GM12878 (cell line): ENCODE measurements at regions not wholly inside any gene's neighbourhood (a gene's known extent, or its start where the extent isn't known, plus 50 kb on each side); places are given as distances from the start of the nearest gene placed in this dataset.

Experiments used
- ATAC-seq: fragments of 200-7000 bp; cut with Tn5 transposase; 3 replicates; pipeline ENCODE4 v1.9.1; 2020; ENCODE audit warnings: mild to moderate bottlenecking, moderate library complexity
- BruUV-seq: library from RNA; stranded (reverse); fragments of 400-500 nt; replicated peaks from 2 replicates; lab custom pipeline; 2021; lab: Mats Ljungman, UMichigan
- CTCF ChIA-PET: fragments of 300-600 bp; sonication (Branson Sonifier 250); formaldehyde crosslinking; extraction: SDS; loops from one replicate; lab custom pipeline; 2021; ENCODE audit warnings: inconsistent platforms; lab: Yijun Ruan, JAX
- POLR2A ChIA-PET: fragments of 350-600 bp; formaldehyde crosslinking; extraction: SDS; loops from one replicate; lab custom pipeline; 2021; ENCODE audit warnings: inconsistent platforms; lab: Charles Lee
- RAD21 ChIA-PET: fragments of 300-600 bp; sonication (Branson Sonifier 250); formaldehyde crosslinking; loops from one replicate; lab custom pipeline; 2023; ENCODE audit warnings: antibody characterized with exemption; ENCODE audit not compliant: unreplicated experiment; lab: Charles Lee
- SMC1A ChIA-PET: fragments of 300-600 bp; sonication (Branson Sonifier 250); formaldehyde crosslinking; loops from one replicate; lab custom pipeline; 2023; ENCODE audit not compliant: unreplicated experiment, uncharacterized antibody; lab: Charles Lee
- DNase-seq: peaks from one replicate; pipeline ENCODE4 v3.0.0-alpha.2; 2011; ENCODE audit warnings: low read depth, low spot score
- FAIRE-seq: peaks from 3 replicates; lab custom pipeline; 2011; peaks lifted over from hg19 to GRCh38; lab: Jason Lieb, UNC
- H2AFZ ChIP-seq: 2 replicates; pipeline ENCODE4 v1.6.0; 2011; ENCODE audit warnings: low read depth, low read length, control low read depth; ENCODE audit not compliant: control insufficient read depth
- H3K27ac ChIP-seq: 2 replicates; pipeline ENCODE4 v1.5.1; 2011; ENCODE audit warnings: control low read depth; ENCODE audit not compliant: control insufficient read depth, insufficient read depth
- H3K27me3 ChIP-seq, 2 experiments: replicated peaks in 1 of 2; 2 replicates each; pipeline versions ENCODE4 v1.6.0 to v1.6.1; 2011; ENCODE audit warnings: low read length in 1 of 2; ENCODE audit not compliant: control insufficient read depth in 2 of 2, insufficient read depth in 2 of 2
- H3K36me3 ChIP-seq, 2 experiments: 2 replicates each; pipeline ENCODE4 v1.5.1; 2011; ENCODE audit warnings: low read length in 1 of 2; ENCODE audit not compliant: control insufficient read depth in 2 of 2, insufficient read depth in 2 of 2
- H3K4me1 ChIP-seq: 2 replicates; pipeline ENCODE4 v1.6.1; 2011; ENCODE audit warnings: mild to moderate bottlenecking, low read length, moderate library complexity, mixed read lengths; ENCODE audit not compliant: control insufficient read depth, insufficient read depth
- H3K4me2 ChIP-seq: 2 replicates; pipeline ENCODE4 v1.6.0; 2011; ENCODE audit warnings: control low read depth; ENCODE audit not compliant: control insufficient read depth, insufficient read depth
- H3K4me3 ChIP-seq: fragments of 200-600 bp; sonication (generic); 2 replicates; pipeline ENCODE4 v1.5.1; 2016
- H3K79me2 ChIP-seq: 2 replicates; pipeline ENCODE4 v1.6.0; 2011; ENCODE audit warnings: low read length; ENCODE audit not compliant: control insufficient read depth, insufficient read depth
- H3K9ac ChIP-seq: 2 replicates; pipeline ENCODE4 v1.8.0; 2011; ENCODE audit warnings: low read length, control low read depth, mixed read lengths; ENCODE audit not compliant: control insufficient read depth, insufficient read depth
- H3K9me3 ChIP-seq: replicated peaks from 3 replicates; pipeline ENCODE4 v1.5.1; 2011; ENCODE audit warnings: mild to moderate bottlenecking, low read length; ENCODE audit not compliant: control insufficient read depth, insufficient read depth
- H4K20me1 ChIP-seq: 2 replicates; pipeline ENCODE4 v1.6.0; 2011; ENCODE audit not compliant: control insufficient read depth, insufficient read depth
- ASH2L ChIP-seq: fragments of 300-600, 200-600 bp; sonication (generic); IDR thresholded peaks from 2 replicates; pipeline ENCODE4 v1.6.1; 2017; ENCODE audit warnings: low read depth, mild to moderate bottlenecking, borderline replicate concordance
- BACH1 ChIP-seq: fragments of 450-650 bp; IDR thresholded peaks from 2 replicates; pipeline ENCODE4 v1.6.1; 2017; ENCODE audit warnings: mild to moderate bottlenecking, borderline replicate concordance
- BMI1 ChIP-seq: fragments of 450-650 bp; IDR thresholded peaks from 2 replicates; pipeline ENCODE4 v1.6.1; 2016; ENCODE audit warnings: mild to moderate bottlenecking, moderate library complexity, borderline replicate concordance
- CREB1 ChIP-seq: IDR thresholded peaks from 2 replicates; pipeline ENCODE4 v1.6.1; 2012; ENCODE audit warnings: low read depth, mild to moderate bottlenecking, inconsistent platforms
- HDGF ChIP-seq: fragments of 450-650 bp; IDR thresholded peaks from 2 replicates; pipeline ENCODE4 v1.6.1; 2016; ENCODE audit warnings: antibody characterized with exemption
- MTA3 ChIP-seq: IDR thresholded peaks from 2 replicates; pipeline ENCODE4 v1.6.1; 2012; ENCODE audit warnings: low read length, inconsistent platforms, borderline replicate concordance
- MXI1 ChIP-seq: fragments of 150-350 bp; IDR thresholded peaks from 2 replicates; pipeline ENCODE4 v1.6.1; 2011; ENCODE audit warnings: low read depth, mild to moderate bottlenecking, inconsistent platforms, low read length, improper control_type of control experiment
- NFYA ChIP-seq: IDR thresholded peaks from 2 replicates; pipeline ENCODE4 v1.6.1; 2011; ENCODE audit warnings: low read depth, mild to moderate bottlenecking, low read length, improper control_type of control experiment, borderline replicate concordance
- POLR2AphosphoS2 ChIP-seq: IDR thresholded peaks from 2 replicates; pipeline ENCODE4 v1.6.1; 2011; ENCODE audit warnings: low read depth, mild to moderate bottlenecking, low read length, improper control_type of control experiment, moderate library complexity
- RB1 ChIP-seq: fragments of 450-650 bp; formaldehyde crosslinking; IDR thresholded peaks from 2 replicates; pipeline ENCODE4 v1.6.1; 2017; ENCODE audit warnings: mild to moderate bottlenecking, borderline replicate concordance
- SKIL ChIP-seq: fragments of 450-650 bp; IDR thresholded peaks from 2 replicates; pipeline ENCODE4 v1.6.1; 2017; ENCODE audit warnings: mild to moderate bottlenecking, low read depth, inconsistent platforms; ENCODE audit not compliant: poor library complexity, severe bottlenecking
- SMAD5 ChIP-seq: IDR thresholded peaks from 2 replicates; pipeline ENCODE4 v1.6.1; 2016; ENCODE audit warnings: antibody characterized with exemption, low read depth
- TARDBP ChIP-seq: IDR thresholded peaks from 2 replicates; pipeline ENCODE4 v1.6.1; 2016; ENCODE audit warnings: borderline replicate concordance
- YY1 ChIP-seq: IDR thresholded peaks from 2 replicates; pipeline ENCODE4 v1.6.1; 2011; ENCODE audit warnings: low read depth, mild to moderate bottlenecking, low read length
- ZNF217 ChIP-seq: fragments of 450-650 bp; IDR thresholded peaks from 2 replicates; pipeline ENCODE4 v1.6.1; 2017; ENCODE audit warnings: antibody characterized with exemption, mild to moderate bottlenecking
- WGBS: methylation state at CpG from one replicate; pipeline ENCODE4 v1.1.6; 2016; ENCODE audit warnings: low lambda C conversion rate; ENCODE audit not compliant: insufficient replicate concordance, insufficient coverage; ENCODE audit errors: missing lambda C conversion rate; 5-methylcytosine and 5-hydroxymethylcytosine counted together
- in situ Hi-C: fragments of 300-500 bp; cut with MboI; formaldehyde crosslinking; loops from 9 replicates; pipeline ENCODE4 v1.14.3; 2018; ENCODE audit warnings: mixed read lengths
- intact Hi-C: fragments of 100-400 bp; cut with micrococcal nuclease; formaldehyde crosslinking; loops from one replicate; pipeline ENCODE4 v1.14.2; 2022; ENCODE audit not compliant: unreplicated experiment
- TF ChIP-seq, protein P1 (sequence below): IDR thresholded peaks from 2 replicates; pipeline ENCODE4 v1.6.1; 2012; ENCODE audit warnings: low read depth, low read length, improper control_type of control experiment
- TF ChIP-seq, protein P2 (sequence below): fragments of 450-650 bp; IDR thresholded peaks from 2 replicates; pipeline ENCODE4 v1.6.1; 2016; ENCODE audit warnings: mild to moderate bottlenecking, moderate library complexity, borderline replicate concordance
- TF ChIP-seq, protein P3 (sequence below): fragments of 450-650 bp; conservative IDR thresholded peaks from 2 replicates; pipeline ENCODE4 v1.6.1; 2017; ENCODE audit warnings: mild to moderate bottlenecking, moderate library complexity

DNA sequence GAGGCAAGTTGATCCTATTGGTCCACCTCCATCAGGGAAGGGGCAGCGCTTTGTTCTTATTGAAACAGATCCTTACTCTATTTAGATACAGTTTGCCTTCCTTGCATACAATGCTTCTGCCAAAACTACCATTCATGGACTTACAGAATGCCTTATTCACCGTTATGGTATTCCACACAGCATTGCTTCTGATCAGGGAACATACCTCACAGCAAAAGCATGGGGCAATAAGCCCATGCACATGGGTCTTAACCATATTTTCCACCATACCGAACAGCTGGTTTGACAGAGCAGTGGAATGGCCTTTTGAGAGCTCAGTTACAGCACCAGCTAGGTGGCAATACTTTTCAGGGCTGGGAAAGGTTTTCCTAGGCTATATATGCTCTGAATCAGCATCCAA, 544.8 kb upstream of the ADGRL4 start:
- Histone ChIP-seq H3K9me3 (no peaks in the 10 kb centered on the region), H3K9ac (no peak overlapping the region)
- in situ Hi-C loops, result no loop called here
- no TSS peak for BruUV-seq
- no peak for TF ChIP-seq CREB1
- TF ChIP-seq SMAD5, result no peak
- no peak for TF ChIP-seq TARDBP
- TF ChIP-seq, protein P1, sequence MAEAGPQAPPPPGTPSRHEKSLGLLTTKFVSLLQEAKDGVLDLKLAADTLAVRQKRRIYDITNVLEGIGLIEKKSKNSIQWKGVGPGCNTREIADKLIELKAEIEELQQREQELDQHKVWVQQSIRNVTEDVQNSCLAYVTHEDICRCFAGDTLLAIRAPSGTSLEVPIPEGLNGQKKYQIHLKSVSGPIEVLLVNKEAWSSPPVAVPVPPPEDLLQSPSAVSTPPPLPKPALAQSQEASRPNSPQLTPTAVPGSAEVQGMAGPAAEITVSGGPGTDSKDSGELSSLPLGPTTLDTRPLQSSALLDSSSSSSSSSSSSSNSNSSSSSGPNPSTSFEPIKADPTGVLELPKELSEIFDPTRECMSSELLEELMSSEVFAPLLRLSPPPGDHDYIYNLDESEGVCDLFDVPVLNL, result no peak
- no peak for TF ChIP-seq NFYA
- no peak for TF ChIP-seq YY1
- no peak for TF ChIP-seq BMI1
- TF ChIP-seq, protein P2, sequence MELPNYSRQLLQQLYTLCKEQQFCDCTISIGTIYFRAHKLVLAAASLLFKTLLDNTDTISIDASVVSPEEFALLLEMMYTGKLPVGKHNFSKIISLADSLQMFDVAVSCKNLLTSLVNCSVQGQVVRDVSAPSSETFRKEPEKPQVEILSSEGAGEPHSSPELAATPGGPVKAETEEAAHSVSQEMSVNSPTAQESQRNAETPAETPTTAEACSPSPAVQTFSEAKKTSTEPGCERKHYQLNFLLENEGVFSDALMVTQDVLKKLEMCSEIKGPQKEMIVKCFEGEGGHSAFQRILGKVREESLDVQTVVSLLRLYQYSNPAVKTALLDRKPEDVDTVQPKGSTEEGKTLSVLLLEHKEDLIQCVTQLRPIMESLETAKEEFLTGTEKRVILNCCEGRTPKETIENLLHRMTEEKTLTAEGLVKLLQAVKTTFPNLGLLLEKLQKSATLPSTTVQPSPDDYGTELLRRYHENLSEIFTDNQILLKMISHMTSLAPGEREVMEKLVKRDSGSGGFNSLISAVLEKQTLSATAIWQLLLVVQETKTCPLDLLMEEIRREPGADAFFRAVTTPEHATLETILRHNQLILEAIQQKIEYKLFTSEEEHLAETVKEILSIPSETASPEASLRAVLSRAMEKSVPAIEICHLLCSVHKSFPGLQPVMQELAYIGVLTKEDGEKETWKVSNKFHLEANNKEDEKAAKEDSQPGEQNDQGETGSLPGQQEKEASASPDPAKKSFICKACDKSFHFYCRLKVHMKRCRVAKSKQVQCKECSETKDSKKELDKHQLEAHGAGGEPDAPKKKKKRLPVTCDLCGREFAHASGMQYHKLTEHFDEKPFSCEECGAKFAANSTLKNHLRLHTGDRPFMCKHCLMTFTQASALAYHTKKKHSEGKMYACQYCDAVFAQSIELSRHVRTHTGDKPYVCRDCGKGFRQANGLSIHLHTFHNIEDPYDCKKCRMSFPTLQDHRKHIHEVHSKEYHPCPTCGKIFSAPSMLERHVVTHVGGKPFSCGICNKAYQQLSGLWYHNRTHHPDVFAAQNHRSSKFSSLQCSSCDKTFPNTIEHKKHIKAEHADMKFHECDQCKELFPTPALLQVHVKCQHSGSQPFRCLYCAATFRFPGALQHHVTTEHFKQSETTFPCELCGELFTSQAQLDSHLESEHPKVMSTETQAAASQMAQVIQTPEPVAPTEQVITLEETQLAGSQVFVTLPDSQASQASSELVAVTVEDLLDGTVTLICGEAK, result no peak
- TF ChIP-seq, protein P3, sequence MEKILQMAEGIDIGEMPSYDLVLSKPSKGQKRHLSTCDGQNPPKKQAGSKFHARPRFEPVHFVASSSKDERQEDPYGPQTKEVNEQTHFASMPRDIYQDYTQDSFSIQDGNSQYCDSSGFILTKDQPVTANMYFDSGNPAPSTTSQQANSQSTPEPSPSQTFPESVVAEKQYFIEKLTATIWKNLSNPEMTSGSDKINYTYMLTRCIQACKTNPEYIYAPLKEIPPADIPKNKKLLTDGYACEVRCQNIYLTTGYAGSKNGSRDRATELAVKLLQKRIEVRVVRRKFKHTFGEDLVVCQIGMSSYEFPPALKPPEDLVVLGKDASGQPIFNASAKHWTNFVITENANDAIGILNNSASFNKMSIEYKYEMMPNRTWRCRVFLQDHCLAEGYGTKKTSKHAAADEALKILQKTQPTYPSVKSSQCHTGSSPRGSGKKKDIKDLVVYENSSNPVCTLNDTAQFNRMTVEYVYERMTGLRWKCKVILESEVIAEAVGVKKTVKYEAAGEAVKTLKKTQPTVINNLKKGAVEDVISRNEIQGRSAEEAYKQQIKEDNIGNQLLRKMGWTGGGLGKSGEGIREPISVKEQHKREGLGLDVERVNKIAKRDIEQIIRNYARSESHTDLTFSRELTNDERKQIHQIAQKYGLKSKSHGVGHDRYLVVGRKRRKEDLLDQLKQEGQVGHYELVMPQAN, result no peak
- no peak for TF ChIP-seq RB1
- no peak for TF ChIP-seq ZNF217
- no peak for TF ChIP-seq HDGF
- TF ChIP-seq BACH1, result no peak
- no peak for TF ChIP-seq POLR2AphosphoS2
- TF ChIP-seq ASH2L, result no peak
- no peak for TF ChIP-seq MXI1
- TF ChIP-seq SKIL, result no peak
- TF ChIP-seq MTA3, result no peak
- TF ChIP-seq, all 136 proteins: peak for 0
- POLR2A ChIA-PET, result no interaction called here
- RAD21 ChIA-PET, result no interaction called here
- no peaks in the 10 kb centered on the region for H3K79me2 ChIP-seq
- H3K4me2 ChIP-seq, result no peak overlapping the region
- ATAC-seq (no peak), DNase-seq (no peak), FAIRE-seq (no peak)
- SMC1A ChIA-PET, result no interaction called here
- CTCF ChIA-PET, result no interaction called here
- no peak overlapping the region for H2AFZ ChIP-seq
- H3K4me3 ChIP-seq, result no peak overlapping the region
- intact Hi-C loops, result no loop called here
- no peak overlapping the region for H3K27ac ChIP-seq
- no peaks in the 10 kb centered on the region; a peak in 1 of 4 replicates for H3K27me3 ChIP-seq
- 15% methylated on average over 3 of the region's 3 CpGs for WGBS
- no peaks in the 10 kb centered on the region for H4K20me1 ChIP-seq
- no peaks in the 10 kb centered on the region for H3K4me1 ChIP-seq
- no peaks in the 10 kb centered on the region for H3K36me3 ChIP-seq
